H7 (cell line): ENCODE measurements at regions not wholly inside any gene's neighbourhood (a gene's known extent, or its start where the extent isn't known, plus 50 kb on each side); places are given as distances from the start of the nearest gene placed in this dataset.
"Not testable (repeated sequence)": the region's sequence is repeated elsewhere in the genome, so short reads cannot be mapped to it uniquely, and the experiment has no call there.

Experiments used
- DNase-seq: peaks from one replicate; pipeline ENCODE4 v3.0.0; 2012
- H3K27me3 ChIP-seq: 2 replicates; pipeline ENCODE4 v1.6.0; 2011; ENCODE audit warnings: mild to moderate bottlenecking, low read length; ENCODE audit not compliant: control insufficient read depth, insufficient read depth
- H3K36me3 ChIP-seq: replicated peaks from 2 replicates; pipeline ENCODE4 v1.5.1; 2011; ENCODE audit warnings: low read length; ENCODE audit not compliant: control insufficient read depth, insufficient read depth
- H3K4me3 ChIP-seq: 2 replicates; pipeline ENCODE4 v1.5.1; 2011; ENCODE audit warnings: low read depth, mild to moderate bottlenecking, control low read depth, low read length, moderate library complexity; ENCODE audit not compliant: insufficient read depth

DNA sequence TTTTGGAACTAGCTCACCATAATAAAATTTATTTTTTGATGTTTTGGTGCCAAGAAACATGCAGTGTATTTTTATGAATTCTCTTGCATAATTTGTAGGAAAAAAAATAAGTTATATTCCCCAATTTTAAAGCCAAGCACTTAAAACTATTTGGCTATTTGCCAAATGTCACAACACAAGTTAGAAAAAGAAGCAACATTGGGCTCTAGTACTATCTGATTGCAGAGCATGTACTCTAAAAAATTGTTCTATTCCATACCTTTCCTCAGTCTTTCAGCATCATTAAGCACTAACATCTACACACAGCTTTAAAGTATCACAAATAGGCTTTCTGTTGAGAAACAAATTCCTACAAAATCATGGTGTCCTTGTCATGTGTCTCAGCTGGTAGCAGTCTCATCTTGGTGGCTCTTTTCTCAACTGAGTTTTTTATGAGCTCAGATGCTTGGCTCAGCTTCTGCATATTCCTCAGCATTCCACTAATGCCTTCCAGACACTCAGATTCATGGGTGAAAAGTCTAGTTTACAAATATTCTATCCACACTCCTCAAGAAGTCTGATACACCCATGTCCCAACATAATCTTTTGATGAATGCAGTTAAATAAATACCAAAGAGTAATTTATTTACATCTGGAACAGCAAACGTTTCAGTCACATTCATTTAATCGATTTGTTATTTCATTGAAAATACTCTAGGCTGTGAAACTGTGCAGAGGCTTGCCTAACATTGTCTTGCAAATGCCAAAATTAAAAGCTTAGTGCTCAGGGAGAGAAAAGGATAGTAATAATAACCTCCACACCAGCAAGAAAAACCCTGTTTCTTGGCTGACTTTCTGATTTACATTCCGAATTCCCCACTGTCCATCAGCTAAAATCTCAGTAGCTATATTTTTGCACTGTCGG, 2209.9 kb downstream of the PCDH7 start:
- H3K4me3 ChIP-seq, result no peak overlapping the region
- no peaks in the 10 kb centered on the region for H3K36me3 ChIP-seq
- DNase-seq, result no peak
- no peaks in the 10 kb centered on the region for H3K27me3 ChIP-seq

DNA sequence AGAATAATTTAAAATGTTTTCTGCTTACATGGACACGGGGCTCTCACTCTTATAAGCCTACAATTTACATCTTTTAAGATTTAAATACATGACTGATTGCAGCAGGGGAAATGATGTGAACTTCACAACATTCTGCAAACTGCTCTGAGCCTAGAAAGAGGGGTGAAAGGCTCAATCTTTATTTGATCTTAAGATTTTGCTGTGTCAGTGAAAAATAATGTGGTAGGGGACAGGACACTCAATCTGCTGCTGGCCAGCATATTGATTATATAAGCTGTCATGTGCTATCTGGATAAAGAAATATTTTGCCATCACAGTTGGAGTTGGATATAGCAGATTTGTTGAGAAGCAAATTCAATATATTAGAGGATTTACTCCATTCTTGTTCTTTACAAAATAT, 2210.5 kb downstream of the PCDH7 start:
- DNase-seq, result no peak

DNA sequence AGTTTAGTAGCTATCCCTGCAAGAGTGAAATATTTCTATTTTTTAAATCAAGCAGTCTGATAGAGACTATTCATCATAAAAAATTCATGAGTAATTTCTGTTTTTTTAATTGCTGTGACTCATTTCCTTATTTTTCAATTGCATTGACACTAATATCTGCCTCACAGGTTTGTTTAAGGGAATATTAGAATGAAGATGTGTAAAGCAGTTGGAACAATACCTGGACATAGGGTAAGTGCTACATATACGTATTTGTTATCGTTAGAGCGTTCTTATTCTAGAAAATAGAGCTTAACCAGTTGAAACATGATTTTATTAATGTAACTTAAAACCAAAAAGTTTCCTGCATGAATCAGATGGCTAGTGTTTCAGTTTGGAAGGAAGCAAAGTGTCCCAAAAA, 2211.3 kb downstream of the PCDH7 start:
- Histone ChIP-seq H3K27me3 (no peaks in the 10 kb centered on the region), H3K4me3 (no peak overlapping the region), H3K36me3 (no peaks in the 10 kb centered on the region)
- no peak for DNase-seq

More for the DNA sequence above, 2210.5 kb downstream of the PCDH7 start:
- no peak overlapping the region for H3K4me3 ChIP-seq
- H3K27me3 ChIP-seq, result no peaks in the 10 kb centered on the region
- no peaks in the 10 kb centered on the region for H3K36me3 ChIP-seq

DNA sequence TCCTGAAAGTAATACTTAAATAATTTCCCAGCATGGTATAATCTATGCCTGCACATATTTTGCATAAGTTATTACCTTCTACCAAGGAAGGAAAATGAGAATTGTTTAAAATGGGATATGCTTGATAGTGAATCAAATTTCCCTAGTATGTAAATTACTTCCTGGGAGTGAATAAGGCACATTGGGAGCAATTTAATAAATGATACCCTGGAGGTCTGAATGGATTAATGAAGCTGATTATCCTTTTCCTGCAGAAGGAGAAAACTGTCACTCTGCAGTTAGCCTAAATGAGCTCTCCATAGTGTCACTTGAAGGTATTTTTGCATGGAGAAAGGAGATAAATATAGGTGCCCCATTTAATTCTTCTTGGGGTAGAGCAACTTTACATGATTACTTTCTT, 2212.0 kb downstream of the PCDH7 start:
- H3K27me3 ChIP-seq, result no peaks in the 10 kb centered on the region
- no peak overlapping the region for H3K4me3 ChIP-seq
- no peak for DNase-seq
- H3K36me3 ChIP-seq, result no peaks in the 10 kb centered on the region

DNA sequence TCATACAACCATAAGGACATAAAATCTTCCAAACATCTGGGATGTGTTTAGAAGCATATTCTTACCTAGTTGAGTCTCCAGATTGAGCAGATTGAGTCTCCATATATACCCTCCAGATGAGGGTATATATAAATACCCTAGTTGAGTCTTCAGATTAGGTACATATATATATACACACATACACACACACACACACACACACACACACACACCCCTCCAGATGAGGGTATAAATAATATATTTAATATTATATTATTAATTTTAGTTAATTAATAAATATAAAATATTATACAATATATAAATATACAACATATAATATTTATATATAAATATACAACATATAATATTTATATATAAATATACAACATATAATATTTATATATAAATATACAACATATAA, 2219.1 kb downstream of the PCDH7 start:
- DNase-seq, H3K4me3 ChIP-seq, H3K36me3 ChIP-seq, H3K27me3 ChIP-seq: not testable (repeated sequence)

DNA sequence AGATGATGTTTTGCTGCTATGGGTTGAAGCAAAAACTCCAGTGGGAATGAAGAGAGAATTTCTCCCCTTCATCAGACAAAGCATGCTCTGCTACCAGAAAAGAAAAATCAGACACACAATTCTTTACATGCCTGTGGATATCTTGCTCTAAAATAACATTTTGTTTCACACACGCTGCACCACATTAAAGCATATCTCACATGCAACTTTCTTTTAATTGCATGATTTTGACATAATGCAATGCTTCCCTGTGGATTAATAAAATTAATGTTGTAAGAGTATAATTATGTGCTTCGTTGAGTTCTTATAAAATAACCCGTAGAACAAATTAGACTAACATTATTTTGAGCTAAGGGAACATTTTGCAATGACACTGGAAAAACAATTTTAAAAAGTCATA, 2230.7 kb downstream of the PCDH7 start:
- Histone ChIP-seq H3K4me3 (no peak overlapping the region), H3K27me3 (no peaks in the 10 kb centered on the region), H3K36me3 (no peaks in the 10 kb centered on the region)
- no peak for DNase-seq

DNA sequence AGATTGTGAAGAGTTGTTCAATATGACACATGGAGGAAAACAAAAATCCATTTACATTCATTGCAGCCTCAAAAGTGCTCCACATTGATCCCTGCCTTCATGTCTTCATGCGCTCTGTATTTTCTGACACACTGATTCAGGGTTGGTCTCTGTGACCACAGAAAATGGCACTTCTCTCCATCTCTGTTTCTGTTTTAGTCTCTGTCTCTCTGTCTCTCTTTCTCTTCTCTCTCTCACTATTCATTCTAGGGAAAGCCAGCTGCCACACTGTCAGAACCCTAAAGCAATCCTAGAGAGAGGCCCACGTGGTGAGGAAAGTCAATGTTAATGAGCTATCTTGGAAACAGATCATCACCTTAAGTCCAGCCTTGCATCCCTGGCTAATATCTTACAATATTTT, 2238.4 kb downstream of the PCDH7 start:
- Histone ChIP-seq H3K4me3 (no peak overlapping the region), H3K36me3 (no peaks in the 10 kb centered on the region), H3K27me3 (no peaks in the 10 kb centered on the region)
- DNase-seq, result no peak

DNA sequence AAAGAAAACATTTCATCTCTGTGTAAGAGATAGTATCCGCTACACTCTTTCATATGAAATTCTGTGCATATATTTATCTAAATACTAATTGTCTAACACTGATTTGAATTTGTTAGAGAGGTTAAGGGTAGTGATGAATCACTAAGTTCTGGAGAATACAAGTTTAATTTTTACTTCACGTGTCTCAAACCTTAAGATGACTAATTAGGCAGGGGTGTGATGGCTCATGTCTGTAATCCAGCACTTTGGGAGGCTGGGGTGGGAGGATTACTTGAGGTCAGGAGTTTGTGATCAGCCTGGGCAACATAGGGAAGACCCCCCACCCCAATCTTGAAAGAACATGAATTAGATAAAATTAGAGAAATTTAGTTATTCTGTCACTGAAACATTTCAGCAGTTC, 2241.9 kb downstream of the PCDH7 start:
- DNase-seq, result no peak
- no peak overlapping the region for H3K4me3 ChIP-seq
- H3K36me3 ChIP-seq, result no peaks in the 10 kb centered on the region
- H3K27me3 ChIP-seq, result no peaks in the 10 kb centered on the region

DNA sequence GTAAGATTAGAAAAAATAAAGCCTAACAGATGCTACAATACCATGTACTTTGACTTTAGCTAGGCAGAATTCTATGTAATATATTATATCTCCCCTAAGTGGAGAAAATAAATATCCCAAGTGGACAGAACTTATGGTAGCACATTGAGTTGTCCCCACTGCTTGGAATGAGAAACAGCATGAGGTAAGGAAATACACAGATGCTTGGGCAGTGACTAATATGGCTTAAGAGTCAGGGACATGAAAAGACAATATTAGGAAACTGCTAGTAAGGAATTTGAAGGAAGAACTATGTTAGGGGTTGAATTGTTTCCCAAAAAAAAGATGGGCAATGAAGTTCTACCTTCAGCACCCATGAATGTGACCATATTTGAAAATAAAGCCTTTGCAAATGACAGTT, 2265.1 kb downstream of the PCDH7 start:
- H3K36me3 ChIP-seq, result no peaks in the 10 kb centered on the region
- no peaks in the 10 kb centered on the region for H3K27me3 ChIP-seq
- no peak overlapping the region for H3K4me3 ChIP-seq
- no peak for DNase-seq

DNA sequence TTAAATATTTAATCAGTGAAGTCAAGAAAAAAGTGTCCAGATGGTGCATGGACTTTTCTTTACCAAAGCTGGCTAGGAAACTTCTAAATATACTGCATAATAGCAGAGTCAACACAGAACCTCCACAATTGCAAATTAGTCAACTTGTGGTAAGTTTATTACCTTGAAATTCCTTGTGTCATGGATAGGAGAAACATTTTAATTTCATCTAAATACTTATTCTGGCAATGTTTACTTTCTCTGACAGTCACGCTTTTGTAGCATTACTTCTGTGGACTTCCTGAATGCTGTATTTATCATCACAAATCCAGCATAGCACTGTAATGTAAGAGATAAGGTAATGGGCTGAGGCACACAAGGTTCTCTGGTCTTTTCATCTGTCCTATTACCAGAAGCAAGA, 2266.1 kb downstream of the PCDH7 start:
- DNase-seq, result no peak
- no peaks in the 10 kb centered on the region for H3K27me3 ChIP-seq
- H3K4me3 ChIP-seq, result no peak overlapping the region
- H3K36me3 ChIP-seq, result no peaks in the 10 kb centered on the region

DNA sequence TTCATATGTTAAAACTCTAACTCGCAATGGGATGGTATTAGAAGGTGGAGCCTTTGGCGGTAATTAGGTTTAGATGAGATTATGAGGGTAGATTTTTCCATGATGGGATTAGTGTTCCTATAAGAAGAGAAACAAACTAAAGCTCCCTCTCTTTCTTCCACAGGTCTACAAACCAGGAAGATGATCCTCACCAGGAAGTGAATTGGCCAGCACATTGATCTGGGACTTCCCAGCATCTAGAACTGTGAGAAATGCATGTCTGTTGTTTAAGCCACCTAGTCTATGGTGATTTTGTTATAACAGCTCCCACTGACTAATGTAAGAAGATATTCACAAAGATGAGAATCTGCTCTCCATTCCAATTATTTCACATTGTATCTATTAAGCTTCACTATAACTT, 2266.9 kb downstream of the PCDH7 start:
- Histone ChIP-seq H3K27me3 (no peaks in the 10 kb centered on the region), H3K4me3 (no peak overlapping the region), H3K36me3 (no peaks in the 10 kb centered on the region)
- no peak for DNase-seq

DNA sequence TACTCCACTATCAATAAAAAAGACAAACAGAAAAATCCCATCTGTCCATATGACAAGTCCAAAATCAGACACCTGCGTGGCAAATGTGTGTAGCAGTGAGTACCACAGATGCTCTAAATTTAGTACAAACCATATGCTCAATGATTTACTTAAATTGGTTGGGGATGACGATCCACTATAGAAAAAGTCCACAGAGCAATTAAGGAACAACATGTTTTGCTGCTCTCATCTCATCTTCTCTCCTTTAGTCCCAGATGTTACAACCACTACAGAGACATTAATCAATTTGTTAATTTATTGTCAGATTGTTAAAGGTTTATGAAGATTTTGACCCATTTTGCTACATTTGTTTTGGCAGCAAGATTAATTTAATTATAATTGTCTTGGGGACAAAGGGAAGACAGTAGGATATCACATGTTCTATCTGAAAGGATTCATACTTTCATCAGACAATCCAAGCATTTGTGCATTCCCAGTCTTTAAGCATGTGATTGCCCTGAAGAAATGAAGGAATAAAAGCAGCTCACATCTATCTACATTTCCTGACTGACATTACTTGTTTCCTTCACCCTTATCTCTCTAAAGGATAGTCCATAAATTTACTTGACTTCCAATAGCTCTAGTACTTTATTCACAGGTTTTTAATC, 2268.1 kb downstream of the PCDH7 start:
- Histone ChIP-seq H3K4me3 (no peak overlapping the region), H3K27me3 (no peaks in the 10 kb centered on the region), H3K36me3 (no peaks in the 10 kb centered on the region)
- no peak for DNase-seq

DNA sequence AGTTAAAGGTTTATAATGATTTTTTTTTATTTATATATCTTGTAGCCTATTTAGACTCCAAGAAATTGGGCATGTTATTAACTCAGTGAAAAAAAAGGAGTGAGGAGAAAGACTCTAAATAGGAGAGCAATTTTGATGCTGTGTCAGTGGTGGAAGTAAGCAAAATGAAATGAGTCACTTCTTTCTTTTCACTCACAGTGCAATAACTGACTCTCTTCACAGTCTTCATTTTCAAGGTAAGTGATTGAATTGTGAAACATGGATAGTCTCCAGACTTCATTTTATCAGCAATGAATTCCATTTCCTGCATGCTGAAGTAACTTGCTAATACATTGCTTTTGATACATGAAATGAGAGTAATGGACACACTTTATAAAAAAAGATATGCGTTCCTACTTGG, 2271.5 kb downstream of the PCDH7 start:
- no peaks in the 10 kb centered on the region for H3K27me3 ChIP-seq
- no peak overlapping the region for H3K4me3 ChIP-seq
- no peaks in the 10 kb centered on the region for H3K36me3 ChIP-seq
- DNase-seq, result no peak

DNA sequence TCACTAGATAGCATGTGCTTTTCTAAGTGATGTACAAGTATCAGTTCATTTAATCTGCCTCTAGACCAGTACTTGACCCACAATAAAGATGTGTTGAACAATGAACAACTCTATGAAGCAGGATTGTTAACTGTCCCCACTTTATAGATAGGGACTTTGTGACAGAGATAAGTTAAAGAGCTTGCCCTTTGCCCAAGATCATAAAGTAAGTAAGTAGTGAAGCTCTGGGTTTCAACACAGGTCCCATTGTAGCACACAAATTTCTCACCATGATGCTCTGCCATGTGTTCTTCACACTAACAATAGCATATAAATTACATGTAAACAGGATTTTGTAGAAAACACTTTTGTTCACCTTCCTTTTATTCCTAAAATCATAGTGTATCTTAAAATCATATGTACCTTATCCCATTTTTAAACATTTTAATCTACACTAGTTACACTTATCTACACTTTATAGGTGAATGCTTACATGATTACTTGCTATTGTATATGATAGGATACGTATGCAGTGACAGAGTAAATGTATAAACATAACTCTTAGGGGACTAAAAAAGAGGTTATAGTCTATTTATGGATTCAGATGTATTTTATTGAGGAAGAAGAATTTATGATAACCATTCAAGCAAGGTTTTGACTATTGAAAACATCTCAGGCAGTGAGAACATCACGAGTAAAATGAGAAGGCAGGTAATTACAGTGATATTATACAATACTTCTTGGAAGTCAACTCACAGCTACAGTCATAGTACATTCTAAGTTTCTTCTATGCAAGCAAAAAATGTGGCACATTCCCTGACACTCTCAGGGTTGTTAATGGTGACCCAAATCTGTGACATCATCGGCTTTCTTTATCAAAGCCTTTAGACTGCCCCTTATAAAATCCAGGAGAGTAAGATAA, 2275.1 kb downstream of the PCDH7 start:
- no peak overlapping the region for H3K4me3 ChIP-seq
- no peaks in the 10 kb centered on the region for H3K36me3 ChIP-seq
- no peaks in the 10 kb centered on the region for H3K27me3 ChIP-seq
- no peak for DNase-seq

DNA sequence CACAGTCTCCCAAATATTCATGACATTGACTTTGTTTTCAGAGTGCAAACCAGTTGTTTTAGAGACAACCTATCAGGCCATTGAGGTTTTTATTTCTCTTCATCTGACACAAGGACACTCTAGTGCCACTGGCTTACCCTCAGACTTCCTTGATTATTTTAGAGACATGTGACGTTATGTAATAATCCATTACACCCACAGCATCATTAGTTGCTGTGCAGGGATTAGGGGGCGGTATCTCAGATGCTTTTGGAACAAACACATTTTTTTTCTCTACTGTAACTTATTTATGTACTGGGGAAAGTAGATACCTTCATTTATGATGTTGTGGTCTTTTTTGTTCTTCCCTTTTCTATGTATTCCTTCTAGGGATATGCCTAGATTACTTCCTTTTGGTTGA, 2293.1 kb downstream of the PCDH7 start:
- Histone ChIP-seq H3K4me3 (no peak overlapping the region), H3K36me3 (no peaks in the 10 kb centered on the region), H3K27me3 (no peaks in the 10 kb centered on the region)
- no peak for DNase-seq
